HepG2 (cell line): ENCODE measurements at regions not wholly inside any gene's neighbourhood (a gene's known extent, or its start where the extent isn't known, plus 50 kb on each side); places are given as distances from the start of the nearest gene placed in this dataset.

Experiments
- ATAC-seq: fragments of 200-7000 bp; cut with Tn5 transposase; 3 replicates; pipeline ENCODE4 v1.9.1; 2020; ENCODE audit warnings: mild to moderate bottlenecking, moderate library complexity
- BruUV-seq: library from RNA; stranded (reverse); fragments of 400-500 nt; replicated peaks from 2 replicates; lab custom pipeline; 2021; lab: Mats Ljungman, UMichigan
- CTCF ChIA-PET: fragments of 300-600 bp; formaldehyde crosslinking; extraction: SDS; loops from one replicate; lab custom pipeline; 2021; ENCODE audit warnings: low total read pairs, inconsistent platforms, low intra/inter-chr PET ratio; lab: Yijun Ruan, JAX
- POLR2A ChIA-PET: fragments of 350-600 bp; sonication (Branson Sonifier 250); formaldehyde crosslinking; loops from one replicate; lab custom pipeline; 2020; ENCODE audit warnings: antibody characterized with exemption, inconsistent platforms; lab: Yijun Ruan, JAX
- DNase-seq: peaks from one replicate; pipeline ENCODE4 v3.0.0-alpha.2; 2015; ENCODE audit warnings: low spot score
- FAIRE-seq: peaks from 3 replicates; lab custom pipeline; 2011; peaks lifted over from hg19 to GRCh38; lab: Jason Lieb, UNC
- H2AFZ ChIP-seq: one replicate; pipeline ENCODE4 v1.6.1; 2011; ENCODE audit warnings: low read length, inconsistent platforms
- H3K27ac ChIP-seq: fragments of 300-600 bp; 3 replicates; pipeline ENCODE4 v1.8.0; 2011; ENCODE audit warnings: mixed run types, mild to moderate bottlenecking, mixed read lengths, low read length, inconsistent platforms; ENCODE audit not compliant: insufficient read depth; ENCODE audit errors: extremely low read length
- H3K27me3 ChIP-seq, 2 experiments: fragments of 200-600 bp in 1 of 2; 2 replicates in 1 of 2; 3 replicates in 1 of 2; pipeline versions ENCODE4 v1.6.0 to v1.8.0; 2011; ENCODE audit warnings: low read length in 2 of 2, mild to moderate bottlenecking in 2 of 2, moderate library complexity in 2 of 2, inconsistent platforms in 1 of 2; ENCODE audit not compliant: insufficient read depth in 2 of 2, control insufficient read depth in 1 of 2
- H3K36me3 ChIP-seq, 2 experiments: fragments of 200-600 bp in 1 of 2; replicated peaks in 1 of 2; 2 replicates in 1 of 2; 3 replicates in 1 of 2; pipeline versions ENCODE4 v1.5.1 to v1.8.0; 2011; ENCODE audit warnings: low read length in 2 of 2, inconsistent platforms in 1 of 2; ENCODE audit not compliant: insufficient read depth in 2 of 2, control insufficient read depth in 1 of 2
- H3K4me1 ChIP-seq: 2 replicates; pipeline ENCODE4 v1.5.1; 2012; ENCODE audit warnings: low read length, inconsistent platforms; ENCODE audit not compliant: insufficient read depth
- H3K4me2 ChIP-seq: 2 replicates; pipeline ENCODE4 v1.6.0; 2011; ENCODE audit warnings: low read depth, low read length, inconsistent platforms
- H3K4me3 ChIP-seq, 3 experiments: fragments of 200-600 bp in 1 of 3; sonication (generic), shearing (Covaris generic) in 1 of 3; replicated peaks in 1 of 3; 2 replicates each; pipeline ENCODE4 v1.5.1; 2011 to 2016; ENCODE audit warnings: low read length in 3 of 3, inconsistent platforms in 2 of 3, low read depth in 2 of 3, mild to moderate bottlenecking in 2 of 3, control low read depth in 1 of 3, mixed read lengths in 1 of 3; ENCODE audit not compliant: insufficient read depth in 1 of 3
- H3K79me2 ChIP-seq: one replicate; pipeline ENCODE4 v1.6.1; 2011; ENCODE audit warnings: low read length, inconsistent platforms; ENCODE audit not compliant: insufficient read depth
- H3K9ac ChIP-seq: 2 replicates; pipeline ENCODE4 v1.6.0; 2011; ENCODE audit warnings: mild to moderate bottlenecking, low read depth, low read length, inconsistent platforms; ENCODE audit not compliant: insufficient read depth
- H3K9me3 ChIP-seq: 2 replicates; pipeline ENCODE4 v1.5.1; 2012; ENCODE audit warnings: mild to moderate bottlenecking, low read length
- H4K20me1 ChIP-seq: 2 replicates; pipeline ENCODE4 v1.6.0; 2011; ENCODE audit warnings: inconsistent platforms, mild to moderate bottlenecking, low read length, moderate library complexity; ENCODE audit not compliant: insufficient read depth
- IKZF1 ChIP-seq: fragments of 450-650 bp; IDR thresholded peaks from 2 replicates; pipeline ENCODE4 v1.7.1; 2016
- SIX4 ChIP-seq: sonication (generic); formaldehyde crosslinking; IDR thresholded peaks from 2 replicates; pipeline ENCODE4 v1.4.0; 2020; ENCODE audit warnings: missing genetic modification reagents
- SP4 ChIP-seq: sonication (generic); formaldehyde crosslinking; IDR thresholded peaks from 2 replicates; pipeline ENCODE4 v1.8.1; 2023; ENCODE audit warnings: mild to moderate bottlenecking, missing genetic modification reagents
- TIGD3 ChIP-seq: sonication (generic); formaldehyde crosslinking; IDR thresholded peaks from 2 replicates; pipeline ENCODE4 v1.5.1; 2020; ENCODE audit warnings: mild to moderate bottlenecking, missing genetic modification reagents, borderline replicate concordance
- ZBTB42 ChIP-seq: sonication (generic); formaldehyde crosslinking; IDR thresholded peaks from 2 replicates; pipeline ENCODE4 v1.5.0; 2020; ENCODE audit warnings: mild to moderate bottlenecking, missing genetic modification reagents
- ZFY ChIP-seq: sonication (generic); formaldehyde crosslinking; IDR thresholded peaks from 2 replicates; pipeline ENCODE4 v1.4.0; 2020; ENCODE audit warnings: missing genetic modification reagents
- WGBS: methylation state at CpG from one replicate; pipeline ENCODE4 v1.1.6; 2017; ENCODE audit warnings: low lambda C conversion rate; 5-methylcytosine and 5-hydroxymethylcytosine counted together
- in situ Hi-C: cut with HindIII; loops from 2 replicates; pipeline ENCODE4 v1.10.0; 2017; ENCODE audit warnings: low pct_unique_long_range_greater_than_20kb; ENCODE audit not compliant: extremely low pct_ligation_motif_present
- intact Hi-C: fragments of 100-400 bp; cut with micrococcal nuclease; formaldehyde crosslinking; loops from one replicate; pipeline ENCODE4 v1.10.0; 2022; ENCODE audit not compliant: unreplicated experiment
- TF ChIP-seq, protein P1 (sequence below): sonication (generic); formaldehyde crosslinking; IDR thresholded peaks from 2 replicates; pipeline ENCODE4 v1.5.0; 2020; ENCODE audit warnings: mild to moderate bottlenecking, missing genetic modification reagents, moderate library complexity

DNA sequence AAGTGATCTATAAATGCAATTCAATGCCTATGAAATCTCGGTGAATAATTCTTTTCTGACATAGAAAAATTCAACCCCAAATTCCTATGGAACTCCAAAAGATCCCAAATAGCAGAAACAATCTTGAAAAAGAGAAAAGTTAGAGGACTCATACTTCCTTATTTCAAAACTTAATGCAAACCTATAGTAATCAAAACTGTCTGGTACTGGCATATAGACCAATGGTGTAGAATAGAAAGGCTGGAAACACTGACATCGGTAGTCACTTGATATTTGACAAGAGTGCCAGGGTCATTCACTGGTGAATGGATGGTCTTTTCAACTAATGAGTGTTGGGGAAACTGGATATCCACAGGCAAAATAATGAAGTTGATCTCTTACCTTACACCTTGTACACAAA is 637.1 kb upstream of the PCDH9 start:
- in situ Hi-C loops (no loop called here), intact Hi-C loops (no loop called here)
- Histone ChIP-seq H3K4me1 (no peaks in the 10 kb centered on the region), H3K4me3 (no peak overlapping the region), H3K4me2 (no peak overlapping the region), H4K20me1 (no peaks in the 10 kb centered on the region), H3K9me3 (no peaks in the 10 kb centered on the region), H3K36me3 (no peaks in the 10 kb centered on the region), H3K27me3 (no peaks in the 10 kb centered on the region), H2AFZ (no peak overlapping the region), H3K79me2 (no peaks in the 10 kb centered on the region), H3K27ac (no peak overlapping the region), H3K9ac (no peak overlapping the region)
- DNase-seq (no peak), ATAC-seq (no peak), FAIRE-seq (no peak)
- BruUV-seq, result no TSS peak
- ChIA-PET POLR2A (no interaction called here), CTCF (no interaction called here)
- TF ChIP-seq SP4 (CRISPR knock-in tag) (no peak), TIGD3 (CRISPR knock-in tag) (no peak), SIX4 (CRISPR knock-in tag) (no peak), ZFY (CRISPR knock-in tag) (no peak), ZBTB42 (CRISPR knock-in tag) (no peak), IKZF1 (no peak)
- TF ChIP-seq, protein P1, sequence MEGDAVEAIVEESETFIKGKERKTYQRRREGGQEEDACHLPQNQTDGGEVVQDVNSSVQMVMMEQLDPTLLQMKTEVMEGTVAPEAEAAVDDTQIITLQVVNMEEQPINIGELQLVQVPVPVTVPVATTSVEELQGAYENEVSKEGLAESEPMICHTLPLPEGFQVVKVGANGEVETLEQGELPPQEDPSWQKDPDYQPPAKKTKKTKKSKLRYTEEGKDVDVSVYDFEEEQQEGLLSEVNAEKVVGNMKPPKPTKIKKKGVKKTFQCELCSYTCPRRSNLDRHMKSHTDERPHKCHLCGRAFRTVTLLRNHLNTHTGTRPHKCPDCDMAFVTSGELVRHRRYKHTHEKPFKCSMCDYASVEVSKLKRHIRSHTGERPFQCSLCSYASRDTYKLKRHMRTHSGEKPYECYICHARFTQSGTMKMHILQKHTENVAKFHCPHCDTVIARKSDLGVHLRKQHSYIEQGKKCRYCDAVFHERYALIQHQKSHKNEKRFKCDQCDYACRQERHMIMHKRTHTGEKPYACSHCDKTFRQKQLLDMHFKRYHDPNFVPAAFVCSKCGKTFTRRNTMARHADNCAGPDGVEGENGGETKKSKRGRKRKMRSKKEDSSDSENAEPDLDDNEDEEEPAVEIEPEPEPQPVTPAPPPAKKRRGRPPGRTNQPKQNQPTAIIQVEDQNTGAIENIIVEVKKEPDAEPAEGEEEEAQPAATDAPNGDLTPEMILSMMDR (CRISPR knock-in tag), result no peak
- WGBS, result 0% methylated on average over 2 of the region's 2 CpGs
